K562 (cell line): ENCODE measurements at regions not wholly inside any gene's neighbourhood (a gene's known extent, or its start where the extent isn't known, plus 50 kb on each side); places are given as distances from the start of the nearest gene placed in this dataset.

Experiments used
- ATAC-seq: fragments of 200-7000 bp; cut with Tn5 transposase; 3 replicates; pipeline ENCODE4 v1.9.1; 2020; ENCODE audit warnings: moderate library complexity
- BruUV-seq: library from RNA; stranded (reverse); fragments of 400-500 nt; replicated peaks from 2 replicates; lab custom pipeline; 2021; lab: Mats Ljungman, UMichigan
- CTCF ChIA-PET: fragments of 300-600 bp; formaldehyde crosslinking; extraction: SDS; loops from one replicate; lab custom pipeline; 2021; ENCODE audit warnings: low intra/inter-chr PET ratio; lab: Yijun Ruan, JAX
- POLR2A ChIA-PET: fragments of 300-600, 350-650 bp; sonication (Branson Sonifier 250); formaldehyde crosslinking; extraction: SDS; loops from one replicate; lab custom pipeline; 2021; ENCODE audit warnings: antibody characterized with exemption, inconsistent platforms; lab: Yijun Ruan, JAX
- DNase-seq, 4 experiments: peaks; one replicate each; pipeline versions ENCODE4 v3.0.0 to v3.0.0-alpha.2; 2011 to 2018; ENCODE audit warnings: low spot score in 3 of 4, mixed read lengths in 3 of 4; ENCODE audit errors: extremely low read depth in 1 of 4
- FAIRE-seq: peaks from 2 replicates; lab custom pipeline; 2011; peaks lifted over from hg19 to GRCh38; lab: Jason Lieb, UNC
- H2AFZ ChIP-seq: 2 replicates; pipeline ENCODE4 v1.6.0; 2011; ENCODE audit warnings: low read depth, low read length, control low read depth, inconsistent platforms
- H3K27ac ChIP-seq: fragments of 200-600 bp; 3 replicates; pipeline ENCODE4 v1.8.0; 2011; ENCODE audit warnings: low read depth, mild to moderate bottlenecking, control low read depth, inconsistent platforms, low read length, moderate library complexity, mixed read lengths; ENCODE audit errors: extremely low read depth
- H3K27me3 ChIP-seq, 2 experiments: fragments of 300-600 bp in 1 of 2; 2 replicates in 1 of 2; 3 replicates in 1 of 2; pipeline versions ENCODE4 v1.6.0 to v1.8.0; 2011; ENCODE audit warnings: inconsistent platforms in 2 of 2, low read length in 2 of 2, mild to moderate bottlenecking in 1 of 2, mixed read lengths in 1 of 2, moderate library complexity in 1 of 2; ENCODE audit not compliant: control insufficient read depth in 2 of 2, insufficient read depth in 2 of 2
- H3K36me3 ChIP-seq: fragments of 300-600 bp; 3 replicates; pipeline ENCODE4 v1.8.0; 2011; ENCODE audit warnings: mild to moderate bottlenecking, low read length, inconsistent platforms; ENCODE audit not compliant: control insufficient read depth, insufficient read depth
- H3K4me1 ChIP-seq, 2 experiments: fragments of 200-600 bp in 1 of 2; replicated peaks in 1 of 2; 2 replicates in 1 of 2; 3 replicates in 1 of 2; pipeline versions ENCODE4 v1.5.1 to v1.8.0; 2011; ENCODE audit warnings: inconsistent platforms in 2 of 2, low read length in 2 of 2, mild to moderate bottlenecking in 1 of 2, mixed read lengths in 1 of 2, moderate library complexity in 1 of 2; ENCODE audit not compliant: control insufficient read depth in 2 of 2, insufficient read depth in 2 of 2
- H3K4me2 ChIP-seq: 2 replicates; pipeline ENCODE4 v1.6.1; 2011; ENCODE audit warnings: low read length, control low read depth, inconsistent platforms, mixed read lengths; ENCODE audit not compliant: insufficient read depth
- H3K4me3 ChIP-seq: fragments of 200-600 bp; sonication (generic), shearing (Covaris generic); 2 replicates; pipeline ENCODE4 v1.5.1; 2016; ENCODE audit warnings: control low read depth, inconsistent platforms
- H3K79me2 ChIP-seq: fragments of 200-600 bp; 3 replicates; pipeline ENCODE4 v1.8.0; 2011; ENCODE audit warnings: low read length, inconsistent platforms; ENCODE audit not compliant: control insufficient read depth, insufficient read depth
- H3K9ac ChIP-seq, 2 experiments: 2 replicates each; pipeline versions ENCODE4 v1.6.0 to v1.6.1; 2011; ENCODE audit warnings: low read depth in 2 of 2, low read length in 2 of 2, control low read depth in 1 of 2, inconsistent platforms in 1 of 2, mild to moderate bottlenecking in 1 of 2, mixed read lengths in 1 of 2; ENCODE audit not compliant: insufficient read depth in 1 of 2
- H3K9me1 ChIP-seq: one replicate; pipeline ENCODE4 v1.6.0; 2011; ENCODE audit warnings: inconsistent platforms, mild to moderate bottlenecking, low read length, moderate library complexity; ENCODE audit not compliant: control insufficient read depth, insufficient read depth
- H3K9me3 ChIP-seq: replicated peaks from 2 replicates; pipeline ENCODE4 v1.5.1; 2011; ENCODE audit warnings: low read depth, low read length, inconsistent platforms; ENCODE audit not compliant: control insufficient read depth, insufficient read depth
- H4K20me1 ChIP-seq: replicated peaks from 2 replicates; pipeline ENCODE4 v1.6.1; 2011; ENCODE audit warnings: low read length, inconsistent platforms, mixed read lengths; ENCODE audit not compliant: control insufficient read depth, insufficient read depth
- ARID1B ChIP-seq: fragments of 450-650 bp; IDR thresholded peaks from 2 replicates; pipeline ENCODE4 v1.6.1; 2016; ENCODE audit warnings: antibody characterized with exemption, mild to moderate bottlenecking, inconsistent platforms
- BRCA1 ChIP-seq, 2 experiments: fragments of 450-650 bp in 1 of 2; sonication (generic) in 1 of 2; formaldehyde crosslinking in 1 of 2; IDR thresholded peaks; 2 replicates each; pipeline versions ENCODE4 v1.5.0 to v1.6.1; 2017 to 2020; ENCODE audit warnings: mild to moderate bottlenecking in 1 of 2, missing genetic modification reagents in 1 of 2
- CBX1 ChIP-seq: sonication (generic); IDR thresholded peaks from 2 replicates; pipeline ENCODE4 v1.6.1; 2016; ENCODE audit warnings: antibody characterized with exemption, low read depth, mild to moderate bottlenecking
- DEAF1 ChIP-seq: fragments of 450-650 bp; formaldehyde crosslinking; IDR thresholded peaks from 2 replicates; pipeline ENCODE4 v1.4.0; 2020; ENCODE audit warnings: mild to moderate bottlenecking, moderate library complexity
- DPF2 ChIP-seq: fragments of 450-650 bp; IDR thresholded peaks from 2 replicates; pipeline ENCODE4 v1.6.1; 2016
- KAT7 ChIP-seq: sonication (generic); formaldehyde crosslinking; IDR thresholded peaks from 2 replicates; pipeline ENCODE4 v1.8.0; 2022; ENCODE audit warnings: missing genetic modification reagents, mild to moderate bottlenecking, borderline replicate concordance
- MAX ChIP-seq: sonication (generic); formaldehyde crosslinking; IDR thresholded peaks from 2 replicates; pipeline ENCODE4 v1.9.0; 2022; ENCODE audit warnings: mild to moderate bottlenecking, missing genetic modification reagents
- RBFOX2 ChIP-seq: fragments of 200-400 bp; formaldehyde crosslinking; IDR thresholded peaks from 2 replicates; pipeline ENCODE4 v1.6.1; 2017; ENCODE audit warnings: low read depth, mild to moderate bottlenecking, low read length, moderate library complexity
- SPI1 ChIP-seq: IDR thresholded peaks from 2 replicates; pipeline ENCODE4 v1.6.1; 2011; ENCODE audit warnings: low read depth, low read length, control low read depth, borderline replicate concordance
- WHSC1 ChIP-seq: IDR thresholded peaks from one replicate; pipeline ENCODE4 v1.6.1; 2012; ENCODE audit warnings: low read length, control low read depth, inconsistent platforms
- ZBTB11 ChIP-seq, 3 experiments: fragments of 200-800 bp in 1 of 3; fragments of 250-450 bp in 1 of 3; fragments of 450-650 bp in 1 of 3; sonication (Bioruptor Pico) in 1 of 3; sonication (Bioruptor generic) in 1 of 3; formaldehyde crosslinking in 1 of 3; IDR thresholded peaks; 2 replicates each; pipeline versions ENCODE4 v1.6.1 to v1.8.0; 2016 to 2022; ENCODE audit warnings: mild to moderate bottlenecking in 2 of 3, missing genetic modification characterization in 2 of 3, missing compliant biosample characterization in 1 of 3, moderate library complexity in 1 of 3
- ZNF134 ChIP-seq: fragments of 250-450 bp; sonication (Bioruptor Pico); conservative IDR thresholded peaks from 2 replicates; pipeline ENCODE4 v1.4.0; 2020
- ZNF316 ChIP-seq: fragments of 450-650 bp; IDR thresholded peaks from 2 replicates; pipeline ENCODE4 v1.6.1; 2016
- ZNF695 ChIP-seq: fragments of 450-650 bp; formaldehyde crosslinking; IDR thresholded peaks from 2 replicates; pipeline ENCODE4 v1.4.0; 2020; ENCODE audit warnings: mild to moderate bottlenecking, moderate library complexity
- ZNF699 ChIP-seq: fragments of 250-450 bp; sonication (Bioruptor Pico); IDR thresholded peaks from 2 replicates; pipeline ENCODE4 v1.8.0; 2021; ENCODE audit warnings: mild to moderate bottlenecking, moderate library complexity; ENCODE audit not compliant: insufficient replicate concordance
- in situ Hi-C: fragments of 300-500 bp; cut with MboI; formaldehyde crosslinking; loops from 4 replicates; pipeline ENCODE4 v1.15.0; 2018; ENCODE audit warnings: inconsistent platforms, mixed read lengths
- intact Hi-C: fragments of 100-400 bp; cut with micrococcal nuclease; formaldehyde crosslinking; loops from 2 replicates; pipeline ENCODE4 v1.14.2; 2022
- TF ChIP-seq, protein P1 (sequence below): IDR thresholded peaks from 3 replicates; pipeline ENCODE4 v1.6.1; 2011; ENCODE audit warnings: borderline replicate concordance, mild to moderate bottlenecking; ENCODE audit not compliant: insufficient read length, insufficient read depth

GRCh38 chr3:177710506-177710905 is 513.2 kb upstream of the TBL1XR1 start:
- intact Hi-C loops: no loop called here
- H4K20me1 ChIP-seq: no peaks in the 10 kb centered on the region
- H3K4me1 ChIP-seq: no peaks in the 10 kb centered on the region
- DNase-seq (no peak), FAIRE-seq (no peak), ATAC-seq (no peak)
- no peak overlapping the region for H3K4me3 ChIP-seq
- H3K9me1 ChIP-seq: no peaks in the 10 kb centered on the region
- H3K27ac ChIP-seq: no peak overlapping the region
- no peak overlapping the region for H2AFZ ChIP-seq
- in situ Hi-C loops: no loop called here
- H3K36me3 ChIP-seq: no peaks in the 10 kb centered on the region
- BruUV-seq: no TSS peak
- POLR2A ChIA-PET: interaction anchor here (0.6 to 0.9 kb wide), 2 partner anchors 40 to 177 kb away, joined by 3 to 4 read pairs; no protein-coding TSS in a partner anchor
- H3K27me3 ChIP-seq: no peaks in the 10 kb centered on the region
- H3K9me3 ChIP-seq: no peaks in the 10 kb centered on the region
- no peak overlapping the region for H3K9ac ChIP-seq
- TF ChIP-seq KAT7 (CRISPR knock-in tag) (no peak), ZNF695 (CRISPR knock-in tag) (no peak), ZNF134 (CRISPR knock-in tag) (no peak), ZNF699 (CRISPR knock-in tag) (no peak), WHSC1 (no peak), DPF2 (no peak), ZNF316 (no peak), MAX (CRISPR knock-in tag) (no peak), CBX1 (no peak), DEAF1 (CRISPR knock-in tag) (no peak), ARID1B (no peak), SPI1 (no peak), BRCA1 (IDR thresholded peaks at IDR 0.05) (no peak), BRCA1 (CRISPR knock-in tag; IDR thresholded peaks at IDR 0.05) (no peak), ZBTB11 (CRISPR knock-in tag; IDR thresholded peaks at IDR 0.05) (no peak), RBFOX2 (no peak)
- TF ChIP-seq, protein P1, sequence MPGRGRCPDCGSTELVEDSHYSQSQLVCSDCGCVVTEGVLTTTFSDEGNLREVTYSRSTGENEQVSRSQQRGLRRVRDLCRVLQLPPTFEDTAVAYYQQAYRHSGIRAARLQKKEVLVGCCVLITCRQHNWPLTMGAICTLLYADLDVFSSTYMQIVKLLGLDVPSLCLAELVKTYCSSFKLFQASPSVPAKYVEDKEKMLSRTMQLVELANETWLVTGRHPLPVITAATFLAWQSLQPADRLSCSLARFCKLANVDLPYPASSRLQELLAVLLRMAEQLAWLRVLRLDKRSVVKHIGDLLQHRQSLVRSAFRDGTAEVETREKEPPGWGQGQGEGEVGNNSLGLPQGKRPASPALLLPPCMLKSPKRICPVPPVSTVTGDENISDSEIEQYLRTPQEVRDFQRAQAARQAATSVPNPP: no peak
- TF ChIP-seq, all 486 proteins: peak for 0
- Histone ChIP-seq H3K79me2 (no peaks in the 10 kb centered on the region), H3K4me2 (no peak overlapping the region)
- CTCF ChIA-PET: no interaction called here
